H1 (cell line): ENCODE measurements at regions not wholly inside any gene's neighbourhood (a gene's known extent, or its start where the extent isn't known, plus 50 kb on each side); places are given as distances from the start of the nearest gene placed in this dataset.

Experiments
- CTCF ChIA-PET: fragments of 300-600 bp; sonication (Branson Sonifier 250); formaldehyde crosslinking; loops from one replicate; lab custom pipeline; 2021; ENCODE audit not compliant: partially characterized antibody; lab: Charles Lee
- POLR2A ChIA-PET: fragments of 300-600 bp; sonication (Branson Sonifier 250); formaldehyde crosslinking; loops from one replicate; lab custom pipeline; 2021; ENCODE audit warnings: inconsistent platforms; ENCODE audit not compliant: partially characterized antibody; lab: Charles Lee
- DNase-seq, 2 experiments: peaks; one replicate each; pipeline versions ENCODE4 v3.0.0 to v3.0.0-alpha.2; 2010 to 2022; ENCODE audit warnings: low spot score in 2 of 2, low read depth in 1 of 2, mixed read lengths in 1 of 2
- FAIRE-seq: peaks from 2 replicates; lab custom pipeline; 2011; peaks lifted over from hg19 to GRCh38; lab: Jason Lieb, UNC
- H2AFZ ChIP-seq: 2 replicates; pipeline ENCODE4 v1.8.1; 2012; ENCODE audit warnings: low read length, inconsistent platforms
- H2AK5ac ChIP-seq: 2 replicates; pipeline ENCODE4 v1.6.1; 2013; ENCODE audit warnings: low read depth, low read length
- H2BK120ac ChIP-seq: replicated peaks from 2 replicates; pipeline ENCODE3; 2013; ENCODE audit warnings: low read depth, low read length, inconsistent platforms
- H2BK12ac ChIP-seq: 2 replicates; pipeline ENCODE4 v1.6.1; 2013; ENCODE audit warnings: low read depth, low read length
- H2BK15ac ChIP-seq: 2 replicates; pipeline ENCODE4 v1.6.1; 2013; ENCODE audit warnings: low read length
- H2BK20ac ChIP-seq: 2 replicates; pipeline ENCODE4 v1.6.1; 2013; ENCODE audit warnings: low read length
- H2BK5ac ChIP-seq: 2 replicates; pipeline ENCODE4 v1.6.1; 2013; ENCODE audit warnings: low read depth, low read length
- H3K14ac ChIP-seq: 2 replicates; pipeline ENCODE4 v1.6.1; 2013; ENCODE audit warnings: inconsistent platforms; ENCODE audit not compliant: insufficient read length
- H3K18ac ChIP-seq: 2 replicates; pipeline ENCODE4 v1.6.1; 2013; ENCODE audit warnings: low read length; ENCODE audit errors: extremely low read depth
- H3K23ac ChIP-seq: 2 replicates; pipeline ENCODE4 v1.6.1; 2013; ENCODE audit warnings: inconsistent platforms; ENCODE audit not compliant: insufficient read length
- H3K23me2 ChIP-seq: 2 replicates; pipeline ENCODE4 v1.6.1; 2013; ENCODE audit warnings: low read depth, low read length
- H3K27ac ChIP-seq: 2 replicates; pipeline ENCODE4 v1.6.1; 2011; ENCODE audit warnings: low read depth, low read length, inconsistent platforms
- H3K27me3 ChIP-seq, 4 experiments: replicated peaks in 1 of 4; 1 replicate in 1 of 4; 2 replicates in 3 of 4; pipeline versions ENCODE4 v1.6.1 to v1.8.1; 2011 to 2013; ENCODE audit warnings: low read length in 3 of 4, mild to moderate bottlenecking in 3 of 4, inconsistent platforms in 2 of 4, mixed read lengths in 2 of 4, moderate library complexity in 1 of 4; ENCODE audit not compliant: control insufficient read depth in 3 of 4, insufficient read depth in 3 of 4; ENCODE audit errors: extremely low read depth in 1 of 4
- H3K36me3 ChIP-seq, 4 experiments: 2 replicates each; pipeline versions ENCODE4 v1.6.1 to v1.8.1; 2011 to 2013; ENCODE audit warnings: mild to moderate bottlenecking in 4 of 4, low read length in 3 of 4, moderate library complexity in 2 of 4, control low read depth in 1 of 4, inconsistent platforms in 1 of 4; ENCODE audit not compliant: insufficient read depth in 4 of 4, control insufficient read depth in 2 of 4
- H3K4ac ChIP-seq: replicated peaks from 2 replicates; pipeline ENCODE3; 2013; ENCODE audit warnings: low read length, low read depth, mixed read lengths, inconsistent platforms; ENCODE audit not compliant: insufficient read length
- H3K4me1 ChIP-seq, 4 experiments: replicated peaks in 1 of 4; 1 replicate in 1 of 4; 2 replicates in 3 of 4; pipeline versions ENCODE4 v1.6.1 to v1.8.1; 2011 to 2013; ENCODE audit warnings: low read length in 3 of 4, inconsistent platforms in 2 of 4, mixed read lengths in 1 of 4; ENCODE audit not compliant: insufficient read depth in 4 of 4, control insufficient read depth in 3 of 4
- H3K4me2 ChIP-seq, 2 experiments: 2 replicates each; pipeline versions ENCODE4 v1.6.1 to v1.8.1; 2011 to 2013; ENCODE audit warnings: low read depth in 2 of 2, low read length in 2 of 2, control low read depth in 1 of 2, inconsistent platforms in 1 of 2, mild to moderate bottlenecking in 1 of 2; ENCODE audit not compliant: insufficient read depth in 1 of 2
- H3K4me3 ChIP-seq, 4 experiments: fragments of 200-600, 300-600 bp in 1 of 4; sonication (generic), shearing (Covaris generic), sonication (Bioruptor Twin) in 1 of 4; 2 replicates each; pipeline versions ENCODE4 v1.5.1 to v1.8.1; 2011 to 2016; ENCODE audit warnings: low read length in 4 of 4, low read depth in 3 of 4, control low read depth in 2 of 4, inconsistent platforms in 2 of 4, mild to moderate bottlenecking in 2 of 4, mixed read lengths in 1 of 4, moderate library complexity in 1 of 4; ENCODE audit not compliant: insufficient read depth in 2 of 4; ENCODE audit errors: extremely low read depth in 1 of 4
- H3K56ac ChIP-seq: replicated peaks from 2 replicates; pipeline ENCODE3; 2013; ENCODE audit warnings: low read depth, mild to moderate bottlenecking, mixed read lengths, low read length, inconsistent platforms; ENCODE audit not compliant: insufficient read length
- H3K79me1 ChIP-seq: 2 replicates; pipeline ENCODE4 v1.6.1; 2013; ENCODE audit warnings: low read depth, low read length, control low read depth
- H3K79me2 ChIP-seq, 2 experiments: 2 replicates each; pipeline versions ENCODE4 v1.6.1 to v1.8.1; 2012 to 2013; ENCODE audit warnings: low read length in 2 of 2, mild to moderate bottlenecking in 2 of 2, inconsistent platforms in 1 of 2; ENCODE audit not compliant: insufficient read depth in 2 of 2, control insufficient read depth in 1 of 2
- H3K9ac ChIP-seq, 4 experiments: replicated peaks in 1 of 4; 1 replicate in 1 of 4; 2 replicates in 3 of 4; pipeline versions ENCODE4 v1.6.1 to v1.8.1; 2011 to 2013; ENCODE audit warnings: low read depth in 3 of 4, low read length in 3 of 4, control low read depth in 2 of 4, mild to moderate bottlenecking in 2 of 4, moderate library complexity in 2 of 4, inconsistent platforms in 1 of 4; ENCODE audit errors: extremely low read depth in 1 of 4
- H3K9me3 ChIP-seq, 2 experiments: 2 replicates each; pipeline versions ENCODE4 v1.6.1 to v1.8.1; 2012 to 2013; ENCODE audit warnings: mild to moderate bottlenecking in 2 of 2, moderate library complexity in 2 of 2, control low read depth in 1 of 2, inconsistent platforms in 1 of 2, low read depth in 1 of 2, low read length in 1 of 2, mixed read lengths in 1 of 2; ENCODE audit not compliant: insufficient read depth in 2 of 2
- H4K20me1 ChIP-seq, 2 experiments: replicated peaks in 1 of 2; 2 replicates each; pipeline versions ENCODE3 to v1.8.1; 2011 to 2013; ENCODE audit warnings: inconsistent platforms in 2 of 2, low read length in 2 of 2, mild to moderate bottlenecking in 1 of 2; ENCODE audit not compliant: insufficient read depth in 2 of 2, control insufficient read depth in 1 of 2
- H4K5ac ChIP-seq: 2 replicates; pipeline ENCODE4 v1.6.1; 2013; ENCODE audit warnings: low read length, low read depth, mixed read lengths, inconsistent platforms; ENCODE audit not compliant: insufficient read length
- H4K8ac ChIP-seq: 2 replicates; pipeline ENCODE4 v1.8.0; 2013; ENCODE audit warnings: mild to moderate bottlenecking, moderate library complexity, low read length, inconsistent platforms; ENCODE audit not compliant: insufficient read depth; ENCODE audit errors: extremely low read depth
- H4K91ac ChIP-seq: replicated peaks from 2 replicates; pipeline ENCODE3; 2013; ENCODE audit warnings: low read length, mixed read lengths, inconsistent platforms; ENCODE audit not compliant: insufficient read length
- CBX5 ChIP-seq: fragments of 300-800, 300-1000 bp; sonication (generic); IDR thresholded peaks from 2 replicates; pipeline ENCODE4 v1.7.1; 2016; ENCODE audit warnings: antibody characterized with exemption, low read length, low read depth
- CBX8 ChIP-seq: fragments of 300-800, 300-1000 bp; sonication (generic); IDR thresholded peaks from 2 replicates; pipeline ENCODE4 v1.7.1; 2016; ENCODE audit warnings: low read depth, low read length, borderline replicate concordance
- CREB1 ChIP-seq: IDR thresholded peaks from 2 replicates; pipeline ENCODE4 v1.6.1; 2012; ENCODE audit warnings: inconsistent platforms
- EP300 ChIP-seq, 2 experiments: IDR thresholded peaks; 1 replicate in 1 of 2; 2 replicates in 1 of 2; pipeline ENCODE4 v1.6.1; 2011 to 2012; ENCODE audit warnings: low read depth in 2 of 2, low read length in 2 of 2, mild to moderate bottlenecking in 2 of 2, borderline replicate concordance in 1 of 2, inconsistent platforms in 1 of 2, moderate library complexity in 1 of 2
- EZH2 ChIP-seq: fragments of 200-600 bp; sonication (generic); IDR thresholded peaks from 2 replicates; pipeline ENCODE4 v1.7.1; 2012; ENCODE audit warnings: low read depth, mild to moderate bottlenecking, moderate library complexity, low read length, inconsistent platforms; ENCODE audit not compliant: severe bottlenecking
- HDAC2 ChIP-seq, 2 experiments: fragments of 300-600 bp in 1 of 2; sonication (generic) in 1 of 2; IDR thresholded peaks; 2 replicates each; pipeline ENCODE4 v1.6.1; 2011 to 2012; ENCODE audit warnings: low read depth in 2 of 2, low read length in 2 of 2, mild to moderate bottlenecking in 2 of 2, moderate library complexity in 2 of 2, borderline replicate concordance in 1 of 2, inconsistent platforms in 1 of 2
- JUN ChIP-seq: IDR thresholded peaks from 2 replicates; pipeline ENCODE4 v1.6.1; 2011; ENCODE audit warnings: low read depth, mild to moderate bottlenecking, improper control_type of control experiment, low read length
- KDM4A ChIP-seq: IDR thresholded peaks from one replicate; pipeline ENCODE4 v1.7.1; 2012; ENCODE audit warnings: low read depth, mild to moderate bottlenecking, moderate library complexity, low read length, inconsistent platforms; ENCODE audit not compliant: severe bottlenecking
- POLR2AphosphoS5 ChIP-seq: IDR thresholded peaks from 2 replicates; pipeline ENCODE4 v1.6.1; 2011; ENCODE audit warnings: low read depth, low read length
- POU5F1 ChIP-seq: IDR thresholded peaks from 2 replicates; pipeline ENCODE4 v1.6.1; 2011; ENCODE audit warnings: low read depth, mild to moderate bottlenecking, low read length, moderate library complexity
- WGBS, 2 experiments: shearing (Covaris generic) in 1 of 2; methylation state at CpG; one replicate each; pipeline versions ENCODE4 v1.1.6 to v1.1.7; 2013 to 2015; ENCODE audit warnings: low lambda C conversion rate in 2 of 2, mixed read lengths in 2 of 2, inconsistent platforms in 1 of 2, low coverage in 1 of 2, missing lambda C conversion rate in 1 of 2; ENCODE audit not compliant: insufficient replicate concordance in 2 of 2, insufficient coverage in 1 of 2, insufficient read length in 1 of 2; ENCODE audit errors: extremely low coverage in 1 of 2, missing lambda C conversion rate in 1 of 2; 5-methylcytosine and 5-hydroxymethylcytosine counted together
- TF ChIP-seq, protein P1 (sequence below): IDR thresholded peaks from 2 replicates; pipeline ENCODE4 v1.6.1; 2012; ENCODE audit warnings: inconsistent platforms

DNA sequence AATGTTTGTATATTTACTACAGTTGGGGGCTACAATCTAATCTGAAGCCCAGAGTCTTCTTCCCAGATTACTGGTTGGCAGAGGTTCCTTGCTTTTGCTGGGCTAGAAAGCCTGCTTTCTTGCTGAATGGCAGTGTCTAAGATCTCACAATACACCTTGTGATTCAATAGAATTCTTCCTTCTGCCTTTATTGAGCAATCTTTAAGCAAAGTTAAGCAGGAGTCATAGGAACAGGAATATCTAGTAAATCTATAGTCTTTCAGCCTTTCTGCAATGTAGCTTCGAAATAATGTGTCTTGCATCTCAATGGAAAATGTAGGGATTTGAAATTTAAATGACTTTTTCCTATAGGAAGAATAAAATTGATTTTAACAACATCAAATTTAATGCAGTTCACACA lies 346.1 kb downstream of the SLITRK1 start:
- TF ChIP-seq JUN: no peak
- TF ChIP-seq, protein P1, sequence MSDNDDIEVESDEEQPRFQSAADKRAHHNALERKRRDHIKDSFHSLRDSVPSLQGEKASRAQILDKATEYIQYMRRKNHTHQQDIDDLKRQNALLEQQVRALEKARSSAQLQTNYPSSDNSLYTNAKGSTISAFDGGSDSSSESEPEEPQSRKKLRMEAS: no peak
- TF ChIP-seq CBX5: no peak
- no peak for TF ChIP-seq HDAC2 (IDR thresholded peaks at IDR 0.05; ENCODE audit: borderline replicate concordance in 1 of 2, low read depth in 2 of 2, low read length in 2 of 2)
- TF ChIP-seq CREB1: no peak
- TF ChIP-seq KDM4A: no peak
- no peak for TF ChIP-seq EP300 (IDR thresholded peaks at IDR 0.05; ENCODE audit: borderline replicate concordance in 1 of 2, low read depth in 2 of 2, low read length in 2 of 2)
- no peak for TF ChIP-seq POLR2AphosphoS5
- TF ChIP-seq POU5F1: no peak
- no peak for TF ChIP-seq EZH2
- no peak for TF ChIP-seq CBX8
- FAIRE-seq: no peak
- no peak overlapping the region for H2AFZ ChIP-seq
- no peak overlapping the region for H3K4me3 ChIP-seq
- no peak overlapping the region for H4K91ac ChIP-seq
- WGBS, 2 experiments: 82% methylated on average over 1 of the region's 1 CpG; no CpG with 5 or more reads in 1 of the 2 experiments
- POLR2A ChIA-PET: no interaction called here
- no peak overlapping the region for H2AK5ac ChIP-seq
- H3K27ac ChIP-seq: no peak overlapping the region
- no peak overlapping the region for H4K5ac ChIP-seq
- H3K9me3 ChIP-seq: no peaks in the 10 kb centered on the region
- no peaks in the 10 kb centered on the region for H3K27me3 ChIP-seq
- no peak overlapping the region for H4K8ac ChIP-seq
- no peak overlapping the region for H2BK20ac ChIP-seq
- H3K4ac ChIP-seq: no peak overlapping the region
- CTCF ChIA-PET: no interaction called here
- no peak overlapping the region for H2BK15ac ChIP-seq
- H3K79me2 ChIP-seq: no peaks in the 10 kb centered on the region
- no peaks in the 10 kb centered on the region for H3K36me3 ChIP-seq
- H3K4me1 ChIP-seq: peaks cover 0 to under 1% (median 0%) of the 10 kb centered on the region in 4 experiments; a peak in 1 of 7 replicates
- no peaks in the 10 kb centered on the region for H3K23me2 ChIP-seq
- no peak overlapping the region for H3K56ac ChIP-seq
- H2BK5ac ChIP-seq: no peak overlapping the region
- H3K79me1 ChIP-seq: no peaks in the 10 kb centered on the region
- H3K14ac ChIP-seq: no peak overlapping the region
- no peak overlapping the region for H2BK120ac ChIP-seq
- H3K4me2 ChIP-seq: no peak overlapping the region
- H3K18ac ChIP-seq: no peak overlapping the region
- no peak for DNase-seq
- H2BK12ac ChIP-seq: no peak overlapping the region
- no peak overlapping the region for H3K9ac ChIP-seq
- no peaks in the 10 kb centered on the region for H4K20me1 ChIP-seq
- no peak overlapping the region for H3K23ac ChIP-seq
